Colonic mucosa (tissue), 4 donors: ENCODE measurements at regions not wholly inside any gene's neighbourhood (a gene's known extent, or its start where the extent isn't known, plus 50 kb on each side); places are given as distances from the start of the nearest gene placed in this dataset.

Experiments used
- DNase-seq: peaks from one replicate; pipeline ENCODE4 v3.0.0-alpha.2; 2020
- H3K27ac ChIP-seq: fragments of 200-600 bp; one replicate; pipeline ENCODE4 v1.8.0; 2021
- H3K27me3 ChIP-seq: fragments of 200-600 bp; one replicate; pipeline ENCODE4 v1.8.0; 2021
- H3K36me3 ChIP-seq: fragments of 200-600 bp; one replicate; pipeline ENCODE4 v1.8.0; 2021
- H3K4me1 ChIP-seq: fragments of 200-600 bp; one replicate; pipeline ENCODE4 v1.8.0; 2021; ENCODE audit warnings: mild to moderate bottlenecking
- H3K4me3 ChIP-seq: fragments of 200-600 bp; one replicate; pipeline ENCODE4 v1.8.0; 2021
- H3K9ac ChIP-seq, 2 donors: one replicate each; pipeline ENCODE4 v1.7.0; 2013; ENCODE audit warnings: control low read depth in 2 of 2, low read depth in 2 of 2, low read length in 2 of 2
- H3K9me3 ChIP-seq: fragments of 200-600 bp; one replicate; pipeline ENCODE4 v1.8.0; 2021
- intact Hi-C: fragments of 100-400 bp; cut with DNase I; formaldehyde crosslinking; loops from one replicate; pipeline ENCODE4 v1.14.1; 2022
- TF ChIP-seq, protein P1 (sequence below): fragments of 200-600 bp; IDR thresholded peaks from one replicate; pipeline ENCODE4 v1.8.0; 2022; ENCODE audit warnings: antibody characterized with exemption, mild to moderate bottlenecking
- donor health status: healthy.
- donor health status: DM: no; HTN: no; CAD: no.
- donor health status: DM: no; HTN: no; CAD: no.

DNA sequence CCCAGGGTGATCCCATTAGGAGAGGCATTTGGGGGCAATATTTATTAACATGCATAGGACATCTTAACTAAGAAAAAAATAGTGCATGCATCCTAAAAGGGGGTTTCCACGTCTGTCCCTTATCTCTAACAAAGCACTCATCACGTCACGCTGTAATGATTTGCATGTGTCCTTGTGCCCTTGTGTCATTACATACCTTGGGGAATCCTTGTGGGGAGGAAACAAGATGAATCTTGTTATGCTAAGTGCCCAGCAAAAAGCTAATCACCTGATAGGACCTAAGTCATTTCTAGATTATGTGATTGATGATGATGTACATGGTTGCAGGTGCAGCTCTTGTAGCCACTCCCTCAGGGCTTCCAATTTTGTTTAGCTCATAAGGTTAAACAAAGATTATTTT, 250.9 kb downstream of the FBXO15 start:
- no peaks in the 10 kb centered on the region for H3K9me3 ChIP-seq
- no peak overlapping the region for H3K4me3 ChIP-seq
- H3K9ac ChIP-seq = no peak overlapping the region
- intact Hi-C loops = no loop called here
- no peaks in the 10 kb centered on the region for H3K36me3 ChIP-seq
- no peaks in the 10 kb centered on the region for H3K4me1 ChIP-seq
- DNase-seq = no peak
- TF ChIP-seq, protein P1, sequence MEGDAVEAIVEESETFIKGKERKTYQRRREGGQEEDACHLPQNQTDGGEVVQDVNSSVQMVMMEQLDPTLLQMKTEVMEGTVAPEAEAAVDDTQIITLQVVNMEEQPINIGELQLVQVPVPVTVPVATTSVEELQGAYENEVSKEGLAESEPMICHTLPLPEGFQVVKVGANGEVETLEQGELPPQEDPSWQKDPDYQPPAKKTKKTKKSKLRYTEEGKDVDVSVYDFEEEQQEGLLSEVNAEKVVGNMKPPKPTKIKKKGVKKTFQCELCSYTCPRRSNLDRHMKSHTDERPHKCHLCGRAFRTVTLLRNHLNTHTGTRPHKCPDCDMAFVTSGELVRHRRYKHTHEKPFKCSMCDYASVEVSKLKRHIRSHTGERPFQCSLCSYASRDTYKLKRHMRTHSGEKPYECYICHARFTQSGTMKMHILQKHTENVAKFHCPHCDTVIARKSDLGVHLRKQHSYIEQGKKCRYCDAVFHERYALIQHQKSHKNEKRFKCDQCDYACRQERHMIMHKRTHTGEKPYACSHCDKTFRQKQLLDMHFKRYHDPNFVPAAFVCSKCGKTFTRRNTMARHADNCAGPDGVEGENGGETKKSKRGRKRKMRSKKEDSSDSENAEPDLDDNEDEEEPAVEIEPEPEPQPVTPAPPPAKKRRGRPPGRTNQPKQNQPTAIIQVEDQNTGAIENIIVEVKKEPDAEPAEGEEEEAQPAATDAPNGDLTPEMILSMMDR = no peak
- no peaks in the 10 kb centered on the region for H3K27me3 ChIP-seq
- no peak overlapping the region for H3K27ac ChIP-seq

DNA sequence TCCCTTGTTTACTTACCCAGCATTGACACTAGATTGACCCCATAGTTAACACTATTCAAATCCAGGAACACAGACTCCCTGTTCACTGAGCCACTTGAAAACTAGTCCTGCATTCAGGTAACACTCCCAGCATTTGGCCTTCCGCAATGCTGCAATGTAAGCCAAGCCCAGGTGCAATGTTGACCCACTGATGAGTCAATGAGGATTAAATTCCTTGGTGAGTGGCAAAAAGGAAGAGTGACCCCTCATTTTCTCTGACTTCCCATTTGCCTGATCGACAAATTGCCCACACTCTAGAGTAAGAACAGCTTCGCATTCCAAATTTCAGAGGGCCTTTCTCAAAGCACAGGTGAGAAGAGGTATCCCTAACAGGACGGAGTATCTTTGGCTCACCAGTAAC, 251.9 kb downstream of the FBXO15 start:
- H3K9me3 ChIP-seq = no peaks in the 10 kb centered on the region
- intact Hi-C loops = no loop called here
- no peak overlapping the region for H3K27ac ChIP-seq
- H3K27me3 ChIP-seq = no peaks in the 10 kb centered on the region
- DNase-seq = no peak
- H3K4me1 ChIP-seq = no peaks in the 10 kb centered on the region
- H3K36me3 ChIP-seq = no peaks in the 10 kb centered on the region
- H3K4me3 ChIP-seq = no peak overlapping the region
- no peak overlapping the region for H3K9ac ChIP-seq
- TF ChIP-seq, protein P1 = no peak

DNA sequence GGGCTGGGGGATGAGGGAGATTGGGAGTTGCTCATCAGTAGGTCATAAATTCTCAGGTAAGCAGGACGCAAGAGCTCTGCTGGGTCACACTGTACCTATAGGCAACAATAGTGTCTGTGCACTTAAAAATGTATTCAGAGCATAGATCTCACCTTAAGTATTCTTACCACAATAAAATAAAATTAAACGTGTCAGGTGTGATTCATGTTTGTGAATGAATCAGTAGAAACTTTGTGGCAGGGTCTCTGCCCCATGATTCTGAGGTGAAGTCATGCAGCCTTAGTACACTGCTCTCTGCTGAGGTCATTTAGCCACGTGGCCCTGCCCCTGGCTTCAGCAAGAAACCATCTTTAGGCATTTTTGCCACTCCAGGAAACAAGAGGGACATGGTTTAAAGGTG, 253.8 kb downstream of the FBXO15 start:
- intact Hi-C loops = no loop called here
- H3K36me3 ChIP-seq = no peaks in the 10 kb centered on the region
- no peak for DNase-seq
- H3K27me3 ChIP-seq = no peaks in the 10 kb centered on the region
- no peak overlapping the region for H3K27ac ChIP-seq
- TF ChIP-seq, protein P1 = no peak
- H3K9ac ChIP-seq = no peak overlapping the region
- no peak overlapping the region for H3K4me3 ChIP-seq
- no peaks in the 10 kb centered on the region for H3K4me1 ChIP-seq
- H3K9me3 ChIP-seq = no peaks in the 10 kb centered on the region

DNA sequence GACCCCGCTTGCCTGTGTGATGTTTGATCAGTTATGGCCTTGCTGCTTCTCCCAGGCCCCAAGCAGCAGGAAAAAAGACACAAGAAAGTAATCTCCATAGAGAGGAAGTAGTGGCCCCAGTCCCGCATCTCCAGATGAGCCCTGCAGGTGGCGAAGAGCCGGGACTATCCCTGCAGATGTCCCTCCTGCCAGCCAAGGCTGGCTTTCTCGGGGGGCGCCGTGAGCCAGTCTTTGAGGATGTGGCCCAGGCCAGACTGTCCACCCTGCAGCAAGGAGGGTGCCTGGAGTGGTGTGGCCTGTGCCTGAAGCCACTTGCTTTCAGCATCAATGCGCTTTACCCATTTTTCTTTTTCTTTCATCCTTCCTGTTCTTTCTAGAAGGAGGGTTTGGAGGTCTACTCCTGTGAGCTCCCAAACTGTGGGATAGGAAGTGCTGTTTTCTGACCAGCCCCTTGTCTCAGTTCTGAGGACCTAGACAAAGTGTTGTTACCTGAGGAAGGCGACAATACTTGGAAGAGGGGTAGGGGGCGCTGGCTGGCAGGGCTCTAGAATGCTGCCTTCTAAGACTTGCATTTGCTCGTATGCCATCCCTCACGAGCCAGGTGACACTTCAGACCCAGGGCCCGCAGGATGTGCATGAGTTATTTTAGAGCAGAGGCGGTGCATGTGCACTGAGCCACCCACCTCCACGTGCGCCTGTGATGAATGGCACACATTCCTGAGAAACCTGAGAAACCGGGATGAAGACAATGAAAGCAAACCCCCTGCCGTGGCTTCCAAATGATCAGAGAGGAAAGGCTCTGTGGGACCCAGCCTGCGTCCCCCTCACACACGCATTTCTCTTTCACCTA, 255.8 kb downstream of the FBXO15 start:
- Histone ChIP-seq H3K9ac (no peak overlapping the region), H3K27me3 (no peaks in the 10 kb centered on the region), H3K36me3 (no peaks in the 10 kb centered on the region), H3K27ac (no peak overlapping the region), H3K4me1 (no peaks in the 10 kb centered on the region), H3K4me3 (no peak overlapping the region), H3K9me3 (no peaks in the 10 kb centered on the region)
- TF ChIP-seq, protein P1 = no peak
- intact Hi-C loops = no loop called here
- no peak for DNase-seq

DNA sequence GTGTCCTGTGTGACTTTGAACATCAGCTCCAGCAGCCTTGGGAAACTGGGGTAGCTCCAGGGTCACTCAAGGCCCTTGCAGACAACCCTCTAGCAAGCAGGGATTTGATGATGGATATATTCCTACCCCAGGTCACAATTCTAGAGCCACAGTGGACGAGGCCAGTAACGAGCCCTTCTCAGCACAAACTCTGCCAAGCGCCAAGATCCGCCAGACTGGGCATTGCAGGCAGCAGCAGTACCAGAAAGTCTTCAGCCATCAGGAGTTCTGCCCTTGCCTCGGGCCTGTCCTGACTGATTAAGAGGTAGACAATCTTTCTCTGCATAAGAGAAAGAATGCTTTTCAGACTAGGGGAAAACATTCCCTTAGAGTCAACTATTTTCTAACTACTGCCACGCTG, 259.1 kb downstream of the FBXO15 start:
- Histone ChIP-seq H3K27ac (no peak overlapping the region), H3K4me3 (no peak overlapping the region), H3K27me3 (no peaks in the 10 kb centered on the region), H3K9ac (no peak overlapping the region), H3K4me1 (no peaks in the 10 kb centered on the region), H3K36me3 (no peaks in the 10 kb centered on the region), H3K9me3 (no peaks in the 10 kb centered on the region)
- TF ChIP-seq, protein P1 = no peak
- intact Hi-C loops = no loop called here
- no peak for DNase-seq
